Parathyroid adenoma (tissue), 2 donors: ENCODE measurements at regions not wholly inside any gene's neighbourhood (a gene's known extent, or its start where the extent isn't known, plus 50 kb on each side); places are given as distances from the start of the nearest gene placed in this dataset.

Experiments
- H2AFZ ChIP-seq: fragments of 300-600 bp; sonication (generic); one replicate; pipeline ENCODE4 v1.7.0; 2017; ENCODE audit warnings: antibody characterized with exemption, mild to moderate bottlenecking
- H3K27ac ChIP-seq: fragments of 300-600 bp; sonication (generic); one replicate; pipeline ENCODE4 v1.7.0; 2017
- H3K27me3 ChIP-seq: fragments of 300-600 bp; sonication (generic); one replicate; pipeline ENCODE4 v1.7.0; 2017; ENCODE audit warnings: low read length; ENCODE audit not compliant: control insufficient read depth, insufficient read depth
- H3K36me3 ChIP-seq: fragments of 300-600 bp; sonication (generic); one replicate; pipeline ENCODE4 v1.7.0; 2017; ENCODE audit warnings: low read length; ENCODE audit not compliant: control insufficient read depth, insufficient read depth
- H3K4me1 ChIP-seq: fragments of 300-600 bp; sonication (generic); one replicate; pipeline ENCODE4 v1.7.0; 2017; ENCODE audit warnings: control low read depth
- H3K4me2 ChIP-seq: fragments of 300-600 bp; sonication (generic); one replicate; pipeline ENCODE4 v1.7.0; 2017; ENCODE audit warnings: low read length
- H3K4me3 ChIP-seq: fragments of 300-600 bp; sonication (generic); one replicate; pipeline ENCODE4 v1.7.0; 2017; ENCODE audit warnings: low read depth, low read length
- H3K79me2 ChIP-seq: fragments of 300-600 bp; sonication (generic); one replicate; pipeline ENCODE4 v1.7.0; 2017; ENCODE audit warnings: control low read depth
- H3K9ac ChIP-seq: fragments of 300-600 bp; sonication (generic); one replicate; pipeline ENCODE4 v1.7.0; 2017; ENCODE audit warnings: mild to moderate bottlenecking
- H3K9me3 ChIP-seq: fragments of 300-600 bp; sonication (generic); one replicate; pipeline ENCODE4 v1.7.0; 2017; ENCODE audit warnings: low read length; ENCODE audit not compliant: control insufficient read depth
- TF ChIP-seq, protein P1 (sequence below): fragments of 300-600 bp; sonication (generic); IDR thresholded peaks from one replicate; pipeline ENCODE4 v1.7.0; 2017; ENCODE audit warnings: antibody characterized with exemption, mild to moderate bottlenecking
- donor health status: primary hyperparathyroidism.

DNA sequence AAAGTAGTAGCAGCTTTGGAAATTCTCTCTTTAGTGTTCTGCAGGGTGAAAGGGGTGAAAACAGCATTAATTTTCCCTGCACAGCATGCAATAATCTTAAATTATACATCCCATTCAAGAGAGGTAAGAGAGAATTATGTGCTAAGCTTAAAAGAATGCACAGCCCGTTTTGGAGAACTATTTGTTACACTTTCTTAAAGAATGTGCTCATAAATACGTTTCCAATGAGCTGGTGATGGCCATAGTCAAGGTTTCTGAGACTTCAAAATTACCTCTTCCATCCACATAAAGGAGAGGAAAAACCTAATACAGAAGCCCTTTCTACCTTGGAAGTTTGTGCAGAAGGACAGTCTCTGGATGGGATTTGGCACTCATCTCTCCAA is 766.7 kb upstream of the TENM3 start:
- Histone ChIP-seq H3K9me3 (no peaks in the 10 kb centered on the region), H3K9ac (no peak overlapping the region), H3K4me3 (no peak overlapping the region), H2AFZ (no peak overlapping the region), H3K4me1 (no peaks in the 10 kb centered on the region), H3K27me3 (no peaks in the 10 kb centered on the region), H3K27ac (no peak overlapping the region), H3K36me3 (no peaks in the 10 kb centered on the region), H3K4me2 (no peak overlapping the region), H3K79me2 (no peaks in the 10 kb centered on the region)
- TF ChIP-seq, protein P1, sequence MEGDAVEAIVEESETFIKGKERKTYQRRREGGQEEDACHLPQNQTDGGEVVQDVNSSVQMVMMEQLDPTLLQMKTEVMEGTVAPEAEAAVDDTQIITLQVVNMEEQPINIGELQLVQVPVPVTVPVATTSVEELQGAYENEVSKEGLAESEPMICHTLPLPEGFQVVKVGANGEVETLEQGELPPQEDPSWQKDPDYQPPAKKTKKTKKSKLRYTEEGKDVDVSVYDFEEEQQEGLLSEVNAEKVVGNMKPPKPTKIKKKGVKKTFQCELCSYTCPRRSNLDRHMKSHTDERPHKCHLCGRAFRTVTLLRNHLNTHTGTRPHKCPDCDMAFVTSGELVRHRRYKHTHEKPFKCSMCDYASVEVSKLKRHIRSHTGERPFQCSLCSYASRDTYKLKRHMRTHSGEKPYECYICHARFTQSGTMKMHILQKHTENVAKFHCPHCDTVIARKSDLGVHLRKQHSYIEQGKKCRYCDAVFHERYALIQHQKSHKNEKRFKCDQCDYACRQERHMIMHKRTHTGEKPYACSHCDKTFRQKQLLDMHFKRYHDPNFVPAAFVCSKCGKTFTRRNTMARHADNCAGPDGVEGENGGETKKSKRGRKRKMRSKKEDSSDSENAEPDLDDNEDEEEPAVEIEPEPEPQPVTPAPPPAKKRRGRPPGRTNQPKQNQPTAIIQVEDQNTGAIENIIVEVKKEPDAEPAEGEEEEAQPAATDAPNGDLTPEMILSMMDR, result no peak

DNA sequence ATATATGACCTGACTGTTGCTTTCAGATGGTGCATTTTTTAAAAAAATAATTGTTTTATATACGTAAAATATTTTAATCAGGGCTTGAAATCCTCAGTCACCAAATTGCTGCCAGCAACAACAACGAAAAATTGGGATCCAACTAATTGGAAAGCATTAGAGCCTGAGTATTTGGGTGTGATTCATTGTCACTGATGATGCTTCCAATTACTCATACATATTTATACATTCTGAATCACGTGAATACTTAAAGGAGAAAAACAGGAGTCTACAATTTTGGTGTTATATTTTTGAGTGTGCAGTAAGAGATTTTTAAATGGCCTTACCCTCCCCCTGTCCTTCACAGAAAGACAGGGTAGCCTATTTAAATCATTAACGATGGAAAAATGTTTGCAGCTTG is 765.6 kb upstream of the TENM3 start:
- Histone ChIP-seq H3K4me3 (no peak overlapping the region), H2AFZ (no peak overlapping the region)
- TF ChIP-seq, protein P1, result no peak

DNA sequence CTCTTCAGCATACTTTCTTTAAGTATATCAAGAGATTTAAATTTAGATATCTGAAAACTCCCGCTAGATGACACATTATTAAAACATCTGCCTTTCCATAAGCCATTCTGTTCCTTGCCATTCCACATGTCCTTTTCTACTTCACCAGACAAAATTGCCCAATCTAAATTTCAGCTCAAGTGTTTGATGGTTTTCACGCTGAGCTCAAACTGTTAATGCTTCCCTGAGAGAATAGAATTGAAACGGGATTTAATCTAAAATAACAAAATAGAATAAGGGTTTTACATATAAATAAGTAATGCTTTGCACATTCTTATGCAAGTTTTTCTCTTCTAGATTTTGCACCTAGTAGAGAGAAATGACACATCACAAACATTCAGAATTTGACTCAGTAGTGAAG is 764.5 kb upstream of the TENM3 start:
- no peak overlapping the region for H2AFZ ChIP-seq
- no peak overlapping the region for H3K9ac ChIP-seq
- no peaks in the 10 kb centered on the region for H3K4me1 ChIP-seq
- no peak overlapping the region for H3K4me3 ChIP-seq
- no peak overlapping the region for H3K4me2 ChIP-seq
- no peaks in the 10 kb centered on the region for H3K9me3 ChIP-seq
- H3K79me2 ChIP-seq, result no peaks in the 10 kb centered on the region
- no peaks in the 10 kb centered on the region for H3K36me3 ChIP-seq
- no peaks in the 10 kb centered on the region for H3K27me3 ChIP-seq
- TF ChIP-seq, protein P1, result no peak
- no peak overlapping the region for H3K27ac ChIP-seq

More for the DNA sequence above, 765.6 kb upstream of the TENM3 start:
- Histone ChIP-seq H3K4me2 (no peak overlapping the region), H3K79me2 (no peaks in the 10 kb centered on the region), H3K27me3 (no peaks in the 10 kb centered on the region), H3K36me3 (no peaks in the 10 kb centered on the region), H3K27ac (no peak overlapping the region), H3K4me1 (no peaks in the 10 kb centered on the region), H3K9ac (no peak overlapping the region), H3K9me3 (no peaks in the 10 kb centered on the region)

DNA sequence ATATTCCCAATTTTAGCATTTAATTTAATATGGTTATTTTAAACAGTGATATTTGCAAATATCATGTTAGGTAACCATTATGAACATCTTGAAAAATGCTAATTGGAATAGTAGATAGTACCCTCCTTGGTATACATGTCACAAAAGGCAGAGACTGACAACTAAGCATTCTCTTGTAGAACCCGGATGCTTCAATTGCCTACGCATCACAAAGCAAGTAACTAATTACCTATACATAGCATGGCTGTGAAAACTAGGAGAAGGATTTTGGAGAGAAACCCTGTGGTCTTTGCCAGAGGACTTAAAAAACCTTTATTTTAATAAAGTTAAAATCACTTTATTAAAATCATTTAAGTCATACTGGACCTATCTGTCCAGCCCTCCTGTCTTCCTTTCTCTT is 764.1 kb upstream of the TENM3 start:
- Histone ChIP-seq H3K27me3 (no peaks in the 10 kb centered on the region), H2AFZ (no peak overlapping the region), H3K9me3 (no peaks in the 10 kb centered on the region), H3K4me1 (no peaks in the 10 kb centered on the region), H3K4me2 (no peak overlapping the region), H3K36me3 (no peaks in the 10 kb centered on the region), H3K4me3 (no peak overlapping the region), H3K79me2 (no peaks in the 10 kb centered on the region), H3K9ac (no peak overlapping the region), H3K27ac (no peak overlapping the region)
- TF ChIP-seq, protein P1, result no peak

DNA sequence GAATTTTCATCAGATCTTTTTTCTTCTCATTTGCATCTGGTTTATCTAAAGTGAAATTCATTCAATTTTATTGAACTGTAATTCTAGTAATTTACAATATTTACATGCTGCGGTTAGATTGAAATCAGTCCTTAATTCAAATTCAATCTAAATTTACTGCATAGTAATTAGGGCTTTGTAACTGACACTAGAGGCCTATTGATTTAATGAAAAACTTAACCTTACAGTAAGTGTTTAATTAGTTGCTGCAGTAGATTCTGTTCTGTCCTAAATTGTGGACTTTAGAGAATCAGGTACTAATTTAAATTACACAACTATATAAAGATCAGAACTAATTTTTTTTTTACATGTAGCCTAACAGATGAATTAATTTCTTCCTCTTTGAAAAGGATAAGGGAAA is 758.8 kb upstream of the TENM3 start:
- Histone ChIP-seq H3K4me2 (no peak overlapping the region), H3K79me2 (no peaks in the 10 kb centered on the region), H3K36me3 (no peaks in the 10 kb centered on the region), H3K4me3 (no peak overlapping the region), H3K9me3 (no peaks in the 10 kb centered on the region), H3K27me3 (no peaks in the 10 kb centered on the region), H3K27ac (no peak overlapping the region), H2AFZ (no peak overlapping the region), H3K4me1 (no peaks in the 10 kb centered on the region), H3K9ac (no peak overlapping the region)
- TF ChIP-seq, protein P1, result no peak
